Smooth muscle cell (in vitro differentiated cells): ENCODE measurements at regions not wholly inside any gene's neighbourhood (a gene's known extent, or its start where the extent isn't known, plus 50 kb on each side); places are given as distances from the start of the nearest gene placed in this dataset.
"Not testable (repeated sequence)": the region's sequence is repeated elsewhere in the genome, so short reads cannot be mapped to it uniquely, and the experiment has no call there.

Experiments
- DNase-seq: peaks from one replicate; lab custom pipeline; 2025; ENCODE audit not compliant: unreplicated experiment; lab: John Stamatoyannopoulos, UW
- H2AFZ ChIP-seq: fragments of 200-600 bp; sonication (generic); 2 replicates; pipeline ENCODE4 v1.6.0; 2016; ENCODE audit warnings: antibody characterized with exemption, low read depth, mild to moderate bottlenecking
- H3F3A ChIP-seq: fragments of 200-600 bp; sonication (generic); 2 replicates; pipeline ENCODE4 v1.6.0; 2017; ENCODE audit warnings: antibody characterized with exemption, low read depth
- H3K27ac ChIP-seq: fragments of 200-600 bp; sonication (generic); 2 replicates; pipeline ENCODE4 v1.5.1; 2016; ENCODE audit warnings: low read depth, mild to moderate bottlenecking
- H3K27me3 ChIP-seq: fragments of 200-600 bp; sonication (generic); 2 replicates; pipeline ENCODE4 v1.6.1; 2016; ENCODE audit warnings: low read depth, mild to moderate bottlenecking
- H3K36me3 ChIP-seq: fragments of 200-600 bp; sonication (generic); 2 replicates; pipeline ENCODE4 v1.5.1; 2016; ENCODE audit warnings: low read depth
- H3K4me1 ChIP-seq: fragments of 200-600 bp; sonication (generic); 2 replicates; pipeline ENCODE4 v1.5.1; 2016; ENCODE audit warnings: low read depth
- H3K4me2 ChIP-seq: fragments of 200-600 bp; sonication (generic); 2 replicates; pipeline ENCODE4 v1.6.0; 2016; ENCODE audit warnings: mild to moderate bottlenecking
- H3K4me3 ChIP-seq: fragments of 200-600 bp; sonication (generic); 2 replicates; pipeline ENCODE4 v1.5.1; 2016; ENCODE audit warnings: mild to moderate bottlenecking
- H3K79me2 ChIP-seq: fragments of 200-600 bp; sonication (generic); 2 replicates; pipeline ENCODE4 v1.6.0; 2016; ENCODE audit warnings: low read depth, mild to moderate bottlenecking
- H3K9ac ChIP-seq: fragments of 200-600 bp; sonication (generic); 2 replicates; pipeline ENCODE4 v1.6.0; 2016; ENCODE audit warnings: low read depth
- H3K9me3 ChIP-seq: fragments of 200-600 bp; sonication (generic); replicated peaks from 2 replicates; pipeline ENCODE4 v1.5.1; 2016; ENCODE audit warnings: low read depth
- H4K20me1 ChIP-seq: fragments of 200-600 bp; sonication (generic); 2 replicates; pipeline ENCODE4 v1.6.0; 2016; ENCODE audit warnings: low read depth
- CTCF ChIP-seq: fragments of 200-600 bp; sonication (generic); IDR thresholded peaks from 2 replicates; pipeline ENCODE4 v1.5.1; 2017; ENCODE audit warnings: borderline replicate concordance, mild to moderate bottlenecking, antibody characterized with exemption; ENCODE audit not compliant: insufficient read depth, poor library complexity, severe bottlenecking
- WGBS: methylation state at CpG from one replicate; pipeline ENCODE4 v1.1.7; 2016; ENCODE audit warnings: low lambda C conversion rate; 5-methylcytosine and 5-hydroxymethylcytosine counted together

GRCh38 chr2:217351378-217351777 lies 491.5 kb upstream of the TNP1 start:
- H3K4me1 ChIP-seq: no peaks in the 10 kb centered on the region
- no peaks in the 10 kb centered on the region for H4K20me1 ChIP-seq
- no peaks in the 10 kb centered on the region for H3K36me3 ChIP-seq
- no peak for DNase-seq
- H3F3A ChIP-seq: no peaks in the 10 kb centered on the region
- H3K9ac ChIP-seq: no peak overlapping the region
- H3K9me3 ChIP-seq: no peaks in the 10 kb centered on the region
- no peak overlapping the region for H3K4me3 ChIP-seq
- H3K4me2 ChIP-seq: no peak overlapping the region
- WGBS: 68% methylated on average over 5 of the region's 5 CpGs
- no peaks in the 10 kb centered on the region for H3K27me3 ChIP-seq
- no peaks in the 10 kb centered on the region for H3K79me2 ChIP-seq
- no peak overlapping the region for H2AFZ ChIP-seq
- H3K27ac ChIP-seq: no peak overlapping the region
- TF ChIP-seq CTCF: no peak

- Histone ChIP-seq H3K4me2 (no peak overlapping the region), H3K4me1 (no peaks in the 10 kb centered on the region), H2AFZ (no peak overlapping the region), H4K20me1 (no peaks in the 10 kb centered on the region), H3K9ac (no peak overlapping the region), H3K9me3 (no peaks in the 10 kb centered on the region), H3K4me3 (no peak overlapping the region), H3K79me2 (no peaks in the 10 kb centered on the region), H3K36me3 (no peaks in the 10 kb centered on the region), H3K27me3 (no peaks in the 10 kb centered on the region), H3F3A (no peaks in the 10 kb centered on the region), H3K27ac (no peak overlapping the region)
- DNase-seq: no peak
- 36% methylated on average over 1 of the region's 1 CpG for WGBS
- no peak for TF ChIP-seq CTCF
These were observed 489.4 kb upstream of the TNP1 start for GRCh38 chr2:217349251-217349650.

GRCh38 chr2:217347630-217348029 lies 487.8 kb upstream of the TNP1 start:
- WGBS: 31% methylated on average over 3 of the region's 3 CpGs
- not testable (repeated sequence) for H2AFZ ChIP-seq, H3F3A ChIP-seq, H3K4me1 ChIP-seq, H3K27ac ChIP-seq, H3K27me3 ChIP-seq, H3K9me3 ChIP-seq, H3K4me2 ChIP-seq, H4K20me1 ChIP-seq, H3K36me3 ChIP-seq, H3K9ac ChIP-seq, H3K4me3 ChIP-seq, DNase-seq, H3K79me2 ChIP-seq

- not testable (repeated sequence) for H3K27me3 ChIP-seq, H3F3A ChIP-seq, H3K9me3 ChIP-seq, H3K9ac ChIP-seq, H4K20me1 ChIP-seq, H3K27ac ChIP-seq, H3K36me3 ChIP-seq, DNase-seq, H3K4me1 ChIP-seq, H3K79me2 ChIP-seq, H3K4me2 ChIP-seq, H3K4me3 ChIP-seq, H2AFZ ChIP-seq
- 81% methylated on average over 1 of the region's 1 CpG for WGBS
These were observed 486.2 kb upstream of the TNP1 start for GRCh38 chr2:217346043-217346442.

- no peak overlapping the region for H2AFZ ChIP-seq
- no peak for DNase-seq
- peaks cover 5% of the 10 kb centered on the region for H3K4me1 ChIP-seq
- H3K9me3 ChIP-seq: no peaks in the 10 kb centered on the region
- H3K9ac ChIP-seq: no peak overlapping the region
- TF ChIP-seq CTCF: no peak
- no peaks in the 10 kb centered on the region for H3K79me2 ChIP-seq
- H3K4me3 ChIP-seq: no peak overlapping the region
- no peak overlapping the region for H3K4me2 ChIP-seq
- no peaks in the 10 kb centered on the region for H3K36me3 ChIP-seq
- H3K27ac ChIP-seq: no peak overlapping the region
- WGBS: 81% methylated on average over 1 of the region's 1 CpG
- no peaks in the 10 kb centered on the region for H3K27me3 ChIP-seq
- peaks cover 8% of the 10 kb centered on the region for H3F3A ChIP-seq
- no peaks in the 10 kb centered on the region for H4K20me1 ChIP-seq
These were observed 481.0 kb upstream of the TNP1 start for GRCh38 chr2:217340899-217341298.
